ENCODE measurements at regions not wholly inside any gene's neighbourhood (a gene's known extent, or its start where the extent isn't known, plus 50 kb on each side); places are given as distances from the start of the nearest gene placed in this dataset.

GRCh38 chr17:412211-413015, 59.8 kb upstream of the RPH3AL start:
- Histone ChIP-seq H3K27ac (peak overlapping the region in 1 of 4 donors; percentile 81), H3K27me3 (no peaks in the 10 kb centered on the region), H3K4me1 (peaks cover 0 to 28% (median 16%) of the 10 kb centered on the region in 4 donors), H3K36me3 (no peaks in the 10 kb centered on the region), H3K9me3 (no peaks in the 10 kb centered on the region), H3K4me3 (no peak overlapping the region)
- intact Hi-C loops (cut with DNase I; ENCODE audit: low total_unique reads) (no loop called here), in situ Hi-C loops (cut with MboI; ENCODE audit: low pct_ligation_motif_present in 1 of 4, low pct_unique_long_range_greater_than_20kb in 1 of 4, low sequenced_read_pairs in 3 of 4) (no loop called here)
- peak; percentile 59 for DNase-seq
- TF ChIP-seq CTCF (IDR thresholded peaks at IDR 0.05) (peak; percentile 74 to 83 (median 78)), POLR2AphosphoS5 (IDR thresholded peaks at IDR 0.05) (no peak), POLR2A (IDR thresholded peaks at IDR 0.05) (no peak), EP300 (IDR thresholded peaks at IDR 0.05; ENCODE audit: low read depth) (no peak)
- 30 to 59% methylated on average over 7 to 15 of the region's 15 CpGs for WGBS, 2 donors (ENCODE audit: low coverage in 1 of 2)

GRCh38 chr17:411421-412120, 59.0 kb upstream of the RPH3AL start:
- intact Hi-C loops (cut with DNase I; ENCODE audit: low total_unique reads), result loop anchor here (2.0 kb wide), 1 partner anchor 289 kb away; no protein-coding TSS in a partner anchor
- H3K27ac ChIP-seq, result peak overlapping the region in 1 of 4 donors; percentile 81
- WGBS, 2 donors (ENCODE audit: low coverage in 1 of 2), result 70 to 82% methylated on average over 6 to 12 of the region's 12 CpGs
- no peaks in the 10 kb centered on the region for H3K27me3 ChIP-seq
- in situ Hi-C loops (cut with MboI; ENCODE audit: low pct_ligation_motif_present in 1 of 4, low pct_unique_long_range_greater_than_20kb in 1 of 4, low sequenced_read_pairs in 3 of 4), result no loop called here
- no peak for DNase-seq
- peak overlapping the region in 1 of 4 donors; percentile 99 for H3K4me3 ChIP-seq
- peaks cover 0 to 28% (median 16%) of the 10 kb centered on the region in 4 donors for H3K4me1 ChIP-seq
- no peaks in the 10 kb centered on the region for H3K9me3 ChIP-seq
- TF ChIP-seq POLR2AphosphoS5 (IDR thresholded peaks at IDR 0.05), result no peak
- TF ChIP-seq POLR2A (IDR thresholded peaks at IDR 0.05), result no peak
- no peak for TF ChIP-seq CTCF (IDR thresholded peaks at IDR 0.05)
- no peak for TF ChIP-seq EP300 (IDR thresholded peaks at IDR 0.05; ENCODE audit: low read depth)
- H3K36me3 ChIP-seq, result no peaks in the 10 kb centered on the region

DNA sequence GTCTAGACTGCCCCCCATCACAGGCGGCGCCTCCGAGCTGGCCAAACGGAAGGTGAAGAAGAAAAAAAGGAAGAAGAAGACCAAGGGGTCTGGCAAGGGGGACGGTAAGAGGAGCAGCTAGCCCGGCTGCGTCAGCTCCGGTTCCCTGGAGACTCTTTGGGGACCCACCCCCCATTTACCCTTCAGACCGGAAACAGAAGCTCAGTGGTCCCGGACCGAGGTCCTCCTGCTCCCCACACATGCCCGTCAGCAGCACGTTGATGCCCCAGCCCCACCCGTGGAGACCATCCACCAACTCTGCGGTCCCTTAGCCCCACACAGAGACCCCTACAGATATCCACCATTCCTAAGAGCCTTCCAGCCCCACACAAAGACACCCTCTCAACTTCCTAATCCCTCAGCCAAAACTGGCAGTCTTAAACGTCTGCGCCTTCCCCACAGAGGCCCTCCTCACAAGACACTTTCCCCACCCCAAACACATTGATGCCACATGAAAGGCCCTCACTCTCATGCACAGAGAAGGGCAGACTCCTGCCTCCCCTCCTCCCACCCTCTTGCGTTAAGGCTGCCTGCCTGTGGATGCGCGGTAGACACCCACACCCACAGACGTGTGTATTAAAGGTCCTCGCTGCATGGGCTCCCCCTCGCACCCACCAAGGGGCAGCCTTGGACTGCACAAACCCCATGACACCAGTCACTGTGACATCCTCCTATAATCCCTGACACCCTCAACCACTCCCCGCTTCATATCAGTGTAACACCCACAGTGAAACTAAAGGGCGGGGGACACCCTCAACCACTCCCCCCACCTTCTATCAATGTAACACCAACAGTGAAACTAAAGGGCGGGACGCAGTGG, 58.2 kb upstream of the RPH3AL start:
- peak; percentile 30 for DNase-seq
- Histone ChIP-seq H3K27ac (peak overlapping the region; percentile 79 to 84 (median 82)), H3K36me3 (no peaks in the 10 kb centered on the region), H3K9me3 (no peaks in the 10 kb centered on the region), H3K4me1 (peaks cover 0 to 28% (median 16%) of the 10 kb centered on the region in 4 donors), H3K4me3 (peak overlapping the region; percentile 69 to 99 (median 86)), H3K27me3 (no peaks in the 10 kb centered on the region)
- no peak for TF ChIP-seq EP300 (IDR thresholded peaks at IDR 0.05; ENCODE audit: low read depth)
- peak in 1 of 5 experiments; percentile 12 for TF ChIP-seq CTCF (IDR thresholded peaks at IDR 0.05)
- in situ Hi-C loops (cut with MboI; ENCODE audit: low pct_ligation_motif_present in 1 of 4, low pct_unique_long_range_greater_than_20kb in 1 of 4, low sequenced_read_pairs in 3 of 4) (no loop called here), intact Hi-C loops (cut with DNase I; ENCODE audit: low total_unique reads) (loop anchor here (2.0 kb wide), 1 partner anchor 290 kb away; no protein-coding TSS in a partner anchor)
- WGBS, 2 donors (ENCODE audit: low coverage in 1 of 2), result 17 to 80% methylated on average over 1 to 27 of the region's 27 CpGs

All from transverse colon (tissue), 4 donors.